ENCODE measurements at regions not wholly inside any gene's neighbourhood (a gene's known extent, or its start where the extent isn't known, plus 50 kb on each side); places are given as distances from the start of the nearest gene placed in this dataset.
"Not testable (repeated sequence)": the region's sequence is repeated elsewhere in the genome, so short reads cannot be mapped to it uniquely, and the experiment has no call there.

GRCh38 chr12:78566456-78566855, 298.1 kb upstream of the SYT1 start:
- intact Hi-C loops (cut with DNase I; ENCODE audit: low total_unique reads): no loop called here
- H3K4me1 ChIP-seq: no peaks in the 10 kb centered on the region
- no peak overlapping the region for H3K27ac ChIP-seq
- H3K4me3 ChIP-seq: no peak overlapping the region
- H3K27me3 ChIP-seq: no peaks in the 10 kb centered on the region
- H3K9me3 ChIP-seq: no peaks in the 10 kb centered on the region
- DNase-seq: no peak
- TF ChIP-seq POLR2A (IDR thresholded peaks at IDR 0.05) (no peak), CTCF (IDR thresholded peaks at IDR 0.05) (no peak)
- H3K36me3 ChIP-seq: no peaks in the 10 kb centered on the region

- no peaks in the 10 kb centered on the region for H3K36me3 ChIP-seq
- intact Hi-C loops (cut with DNase I; ENCODE audit: low total_unique reads): no loop called here
Measured at GRCh38 chr12:78568321-78569020, 296.1 kb upstream of the SYT1 start.

GRCh38 chr12:78571953-78572352, 292.6 kb upstream of the SYT1 start:
- Histone ChIP-seq H3K27me3 (no peaks in the 10 kb centered on the region), H3K27ac (no peak overlapping the region), H3K4me3 (no peak overlapping the region), H3K4me1 (no peaks in the 10 kb centered on the region), H3K9me3 (no peaks in the 10 kb centered on the region), H3K36me3 (no peaks in the 10 kb centered on the region)
- no peak for DNase-seq
- intact Hi-C loops (cut with DNase I; ENCODE audit: low total_unique reads): no loop called here
- TF ChIP-seq CTCF (IDR thresholded peaks at IDR 0.05): no peak
- TF ChIP-seq POLR2A (IDR thresholded peaks at IDR 0.05): no peak

More at GRCh38 chr12:78568321-78569020, 296.1 kb upstream of the SYT1 start:
- DNase-seq: no peak
- H3K27me3 ChIP-seq: no peaks in the 10 kb centered on the region
- H3K4me1 ChIP-seq: no peaks in the 10 kb centered on the region
- no peak overlapping the region for H3K27ac ChIP-seq
- no peak for TF ChIP-seq POLR2A (IDR thresholded peaks at IDR 0.05)
- no peak for TF ChIP-seq CTCF (IDR thresholded peaks at IDR 0.05)
- no peak overlapping the region for H3K4me3 ChIP-seq
- no peaks in the 10 kb centered on the region for H3K9me3 ChIP-seq

GRCh38 chr12:78575208-78575607, 289.4 kb upstream of the SYT1 start:
- H3K36me3 ChIP-seq; H3K9me3 ChIP-seq; intact Hi-C loops (cut with DNase I; ENCODE audit: low total_unique reads); H3K4me3 ChIP-seq; H3K27ac ChIP-seq; H3K4me1 ChIP-seq; DNase-seq; H3K27me3 ChIP-seq: not testable (repeated sequence)

- no peaks in the 10 kb centered on the region for H3K9me3 ChIP-seq
- TF ChIP-seq CTCF (IDR thresholded peaks at IDR 0.05) (no peak), POLR2A (IDR thresholded peaks at IDR 0.05) (no peak)
- intact Hi-C loops (cut with DNase I; ENCODE audit: low total_unique reads): no loop called here
- no peak for DNase-seq
- H3K36me3 ChIP-seq: no peaks in the 10 kb centered on the region
- no peak overlapping the region for H3K27ac ChIP-seq
- no peaks in the 10 kb centered on the region for H3K27me3 ChIP-seq
- H3K4me3 ChIP-seq: no peak overlapping the region
- H3K4me1 ChIP-seq: no peaks in the 10 kb centered on the region
Measured at GRCh38 chr12:78579846-78580245, 284.7 kb upstream of the SYT1 start.

GRCh38 chr12:78580296-78580695, 284.3 kb upstream of the SYT1 start:
- intact Hi-C loops (cut with DNase I; ENCODE audit: low total_unique reads): no loop called here
- H3K36me3 ChIP-seq: no peaks in the 10 kb centered on the region
- TF ChIP-seq POLR2A (IDR thresholded peaks at IDR 0.05) (no peak), CTCF (IDR thresholded peaks at IDR 0.05) (no peak)

More at GRCh38 chr12:78580296-78580695, 284.3 kb upstream of the SYT1 start:
- no peaks in the 10 kb centered on the region for H3K9me3 ChIP-seq
- DNase-seq: no peak
- no peak overlapping the region for H3K27ac ChIP-seq
- H3K4me3 ChIP-seq: no peak overlapping the region
- no peaks in the 10 kb centered on the region for H3K4me1 ChIP-seq
- H3K27me3 ChIP-seq: no peaks in the 10 kb centered on the region
